GM12878 (cell line): ENCODE measurements at regions not wholly inside any gene's neighbourhood (a gene's known extent, or its start where the extent isn't known, plus 50 kb on each side); places are given as distances from the start of the nearest gene placed in this dataset.

Experiments
- ATAC-seq: fragments of 200-7000 bp; cut with Tn5 transposase; 3 replicates; pipeline ENCODE4 v1.9.1; 2020; ENCODE audit warnings: mild to moderate bottlenecking, moderate library complexity
- BruUV-seq: library from RNA; stranded (reverse); fragments of 400-500 nt; replicated peaks from 2 replicates; lab custom pipeline; 2021; lab: Mats Ljungman, UMichigan
- CTCF ChIA-PET: fragments of 300-600 bp; sonication (Branson Sonifier 250); formaldehyde crosslinking; extraction: SDS; loops from one replicate; lab custom pipeline; 2021; ENCODE audit warnings: inconsistent platforms; lab: Yijun Ruan, JAX
- POLR2A ChIA-PET: fragments of 350-600 bp; formaldehyde crosslinking; extraction: SDS; loops from one replicate; lab custom pipeline; 2021; ENCODE audit warnings: inconsistent platforms; lab: Charles Lee
- RAD21 ChIA-PET: fragments of 300-600 bp; sonication (Branson Sonifier 250); formaldehyde crosslinking; loops from one replicate; lab custom pipeline; 2023; ENCODE audit warnings: antibody characterized with exemption; ENCODE audit not compliant: unreplicated experiment; lab: Charles Lee
- SMC1A ChIA-PET: fragments of 300-600 bp; sonication (Branson Sonifier 250); formaldehyde crosslinking; loops from one replicate; lab custom pipeline; 2023; ENCODE audit not compliant: unreplicated experiment, uncharacterized antibody; lab: Charles Lee
- DNase-seq: peaks from one replicate; pipeline ENCODE4 v3.0.0-alpha.2; 2011; ENCODE audit warnings: low read depth, low spot score
- FAIRE-seq: peaks from 3 replicates; lab custom pipeline; 2011; peaks lifted over from hg19 to GRCh38; lab: Jason Lieb, UNC
- H2AFZ ChIP-seq: 2 replicates; pipeline ENCODE4 v1.6.0; 2011; ENCODE audit warnings: low read depth, low read length, control low read depth; ENCODE audit not compliant: control insufficient read depth
- H3K27ac ChIP-seq: 2 replicates; pipeline ENCODE4 v1.5.1; 2011; ENCODE audit warnings: control low read depth; ENCODE audit not compliant: control insufficient read depth, insufficient read depth
- H3K27me3 ChIP-seq, 2 experiments: replicated peaks in 1 of 2; 2 replicates each; pipeline versions ENCODE4 v1.6.0 to v1.6.1; 2011; ENCODE audit warnings: low read length in 1 of 2; ENCODE audit not compliant: control insufficient read depth in 2 of 2, insufficient read depth in 2 of 2
- H3K36me3 ChIP-seq, 2 experiments: 2 replicates each; pipeline ENCODE4 v1.5.1; 2011; ENCODE audit warnings: low read length in 1 of 2; ENCODE audit not compliant: control insufficient read depth in 2 of 2, insufficient read depth in 2 of 2
- H3K4me1 ChIP-seq: 2 replicates; pipeline ENCODE4 v1.6.1; 2011; ENCODE audit warnings: mild to moderate bottlenecking, low read length, moderate library complexity, mixed read lengths; ENCODE audit not compliant: control insufficient read depth, insufficient read depth
- H3K4me2 ChIP-seq: 2 replicates; pipeline ENCODE4 v1.6.0; 2011; ENCODE audit warnings: control low read depth; ENCODE audit not compliant: control insufficient read depth, insufficient read depth
- H3K4me3 ChIP-seq: fragments of 200-600 bp; sonication (generic); 2 replicates; pipeline ENCODE4 v1.5.1; 2016
- H3K79me2 ChIP-seq: 2 replicates; pipeline ENCODE4 v1.6.0; 2011; ENCODE audit warnings: low read length; ENCODE audit not compliant: control insufficient read depth, insufficient read depth
- H3K9ac ChIP-seq: 2 replicates; pipeline ENCODE4 v1.8.0; 2011; ENCODE audit warnings: low read length, control low read depth, mixed read lengths; ENCODE audit not compliant: control insufficient read depth, insufficient read depth
- H3K9me3 ChIP-seq: replicated peaks from 3 replicates; pipeline ENCODE4 v1.5.1; 2011; ENCODE audit warnings: mild to moderate bottlenecking, low read length; ENCODE audit not compliant: control insufficient read depth, insufficient read depth
- H4K20me1 ChIP-seq: 2 replicates; pipeline ENCODE4 v1.6.0; 2011; ENCODE audit not compliant: control insufficient read depth, insufficient read depth
- CBX3 ChIP-seq: fragments of 200-600 bp; sonication (generic); IDR thresholded peaks from 2 replicates; pipeline ENCODE4 v1.6.1; 2016; ENCODE audit warnings: low read depth, borderline replicate concordance
- CUX1 ChIP-seq: IDR thresholded peaks from 2 replicates; pipeline ENCODE4 v1.6.1; 2012; ENCODE audit warnings: improper control_type of control experiment, low read depth, low read length; ENCODE audit not compliant: insufficient replicate concordance
- E2F4 ChIP-seq: IDR thresholded peaks from 2 replicates; pipeline ENCODE4 v1.6.1; 2012; ENCODE audit warnings: low read depth, low read length, improper control_type of control experiment
- GATAD2B ChIP-seq: fragments of 450-650 bp; conservative IDR thresholded peaks from 2 replicates; pipeline ENCODE4 v1.6.1; 2017; ENCODE audit warnings: low read depth, mild to moderate bottlenecking, moderate library complexity
- MYB ChIP-seq: fragments of 150-350 bp; IDR thresholded peaks from 2 replicates; pipeline ENCODE4 v1.6.1; 2014; ENCODE audit warnings: mild to moderate bottlenecking, low read depth, low read length, borderline replicate concordance
- POLR2A ChIP-seq: IDR thresholded peaks from 2 replicates; pipeline ENCODE4 v1.6.1; 2011; ENCODE audit warnings: low read depth, mild to moderate bottlenecking, low read length
- SKIL ChIP-seq: fragments of 450-650 bp; IDR thresholded peaks from 2 replicates; pipeline ENCODE4 v1.6.1; 2017; ENCODE audit warnings: mild to moderate bottlenecking, low read depth, inconsistent platforms; ENCODE audit not compliant: poor library complexity, severe bottlenecking
- ZBTB11 ChIP-seq: fragments of 450-650 bp; formaldehyde crosslinking; IDR thresholded peaks from 2 replicates; pipeline ENCODE4 v1.5.0; 2022; ENCODE audit warnings: mild to moderate bottlenecking, missing genetic modification characterization
- ZNF622 ChIP-seq: fragments of 450-650 bp; IDR thresholded peaks from 2 replicates; pipeline ENCODE4 v1.6.1; 2017; ENCODE audit warnings: mild to moderate bottlenecking, inconsistent platforms
- WGBS: methylation state at CpG from one replicate; pipeline ENCODE4 v1.1.6; 2016; ENCODE audit warnings: low lambda C conversion rate; ENCODE audit not compliant: insufficient replicate concordance, insufficient coverage; ENCODE audit errors: missing lambda C conversion rate; 5-methylcytosine and 5-hydroxymethylcytosine counted together
- in situ Hi-C: fragments of 300-500 bp; cut with MboI; formaldehyde crosslinking; loops from 9 replicates; pipeline ENCODE4 v1.14.3; 2018; ENCODE audit warnings: mixed read lengths
- intact Hi-C: fragments of 100-400 bp; cut with micrococcal nuclease; formaldehyde crosslinking; loops from one replicate; pipeline ENCODE4 v1.14.2; 2022; ENCODE audit not compliant: unreplicated experiment

GRCh38 chr1:78351551-78352216 lies 139.1 kb upstream of the PTGFR start (continued):
- TF ChIP-seq ZBTB11 (CRISPR knock-in tag), result no peak
- no peak for TF ChIP-seq POLR2A

GRCh38 chr1:78355656-78356055 lies 135.1 kb upstream of the PTGFR start:
- POLR2A ChIA-PET, result no interaction called here
- Histone ChIP-seq H3K4me1 (no peaks in the 10 kb centered on the region), H3K4me2 (no peak overlapping the region), H3K36me3 (no peaks in the 10 kb centered on the region), H3K27me3 (no peaks in the 10 kb centered on the region), H3K4me3 (no peak overlapping the region), H3K79me2 (no peaks in the 10 kb centered on the region), H3K9me3 (no peaks in the 10 kb centered on the region), H4K20me1 (no peaks in the 10 kb centered on the region), H3K9ac (no peak overlapping the region), H3K27ac (no peak overlapping the region), H2AFZ (no peak overlapping the region)
- DNase-seq, result no peak
- TF ChIP-seq CUX1 (no peak), E2F4 (no peak), ZNF622 (no peak), SKIL (no peak), GATAD2B (no peak), MYB (no peak), CBX3 (no peak)
- RAD21 ChIA-PET, result no interaction called here
- CTCF ChIA-PET, result interaction anchor here (1.0 to 1.2 kb wide), 2 partner anchors 19 to 30 kb away, joined by 3 read pairs; no protein-coding TSS in a partner anchor
- SMC1A ChIA-PET, result no interaction called here
- no peak for FAIRE-seq
- BruUV-seq, result no TSS peak
- in situ Hi-C loops (no loop called here), intact Hi-C loops (no loop called here)
- WGBS, result 0% methylated on average over 1 of the region's 1 CpG
- no peak for ATAC-seq
